ENCODE measurements at regions not wholly inside any gene's neighbourhood (a gene's known extent, or its start where the extent isn't known, plus 50 kb on each side); places are given as distances from the start of the nearest gene placed in this dataset.

GRCh38 chr19:28715157-28715556 is 497.8 kb downstream of the UQCRFS1 start:
- TF ChIP-seq CTCF (IDR thresholded peaks at IDR 0.05) = no peak
- TF ChIP-seq MYBL2 (CRISPR knock-in tag; IDR thresholded peaks at IDR 0.05) = no peak
- TF ChIP-seq CREB1 (CRISPR knock-in tag; IDR thresholded peaks at IDR 0.05) = no peak
- TF ChIP-seq SMAD3 (CRISPR knock-in tag; IDR thresholded peaks at IDR 0.05; ENCODE audit: borderline replicate concordance) = no peak
- no peak for TF ChIP-seq SOX15 (CRISPR knock-in tag; IDR thresholded peaks at IDR 0.05)
- no peak for TF ChIP-seq E2F5 (CRISPR knock-in tag; IDR thresholded peaks at IDR 0.05)
- no peak for TF ChIP-seq PREB (CRISPR knock-in tag; IDR thresholded peaks at IDR 0.05; ENCODE audit: borderline replicate concordance)
- TF ChIP-seq OVOL2 (CRISPR knock-in tag; IDR thresholded peaks at IDR 0.05; ENCODE audit: borderline replicate concordance) = no peak

Measured in WTC11 (cell line).